ENCODE measurements at regions not wholly inside any gene's neighbourhood (a gene's known extent, or its start where the extent isn't known, plus 50 kb on each side); places are given as distances from the start of the nearest gene placed in this dataset.

DNA sequence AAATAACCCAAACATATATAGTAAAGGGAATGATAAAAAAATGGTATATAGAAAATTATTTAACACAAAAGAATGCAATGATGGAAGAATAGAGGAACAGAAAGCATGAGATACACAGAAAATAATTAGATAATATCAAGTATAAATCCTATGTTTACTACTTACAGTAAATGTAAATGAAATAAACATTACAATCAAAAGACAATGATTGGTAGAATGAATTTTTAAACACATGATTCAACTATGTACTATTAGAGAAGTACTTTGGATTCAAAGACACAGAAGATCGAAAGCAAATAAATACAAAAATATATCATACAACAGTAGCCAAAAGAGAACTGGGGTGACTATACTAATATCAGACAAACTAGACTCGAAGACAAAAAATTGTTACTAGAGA is 97.6 kb upstream of the PARD3B start:
- DNase-seq (ENCODE audit: low spot score) = no peak
- TF ChIP-seq EZH2phosphoT487 (IDR thresholded peaks at IDR 0.05; ENCODE audit: borderline replicate concordance, low read depth, low read length) = no peak
- TF ChIP-seq, protein P1, sequence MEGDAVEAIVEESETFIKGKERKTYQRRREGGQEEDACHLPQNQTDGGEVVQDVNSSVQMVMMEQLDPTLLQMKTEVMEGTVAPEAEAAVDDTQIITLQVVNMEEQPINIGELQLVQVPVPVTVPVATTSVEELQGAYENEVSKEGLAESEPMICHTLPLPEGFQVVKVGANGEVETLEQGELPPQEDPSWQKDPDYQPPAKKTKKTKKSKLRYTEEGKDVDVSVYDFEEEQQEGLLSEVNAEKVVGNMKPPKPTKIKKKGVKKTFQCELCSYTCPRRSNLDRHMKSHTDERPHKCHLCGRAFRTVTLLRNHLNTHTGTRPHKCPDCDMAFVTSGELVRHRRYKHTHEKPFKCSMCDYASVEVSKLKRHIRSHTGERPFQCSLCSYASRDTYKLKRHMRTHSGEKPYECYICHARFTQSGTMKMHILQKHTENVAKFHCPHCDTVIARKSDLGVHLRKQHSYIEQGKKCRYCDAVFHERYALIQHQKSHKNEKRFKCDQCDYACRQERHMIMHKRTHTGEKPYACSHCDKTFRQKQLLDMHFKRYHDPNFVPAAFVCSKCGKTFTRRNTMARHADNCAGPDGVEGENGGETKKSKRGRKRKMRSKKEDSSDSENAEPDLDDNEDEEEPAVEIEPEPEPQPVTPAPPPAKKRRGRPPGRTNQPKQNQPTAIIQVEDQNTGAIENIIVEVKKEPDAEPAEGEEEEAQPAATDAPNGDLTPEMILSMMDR (conservative IDR thresholded peaks at IDR 0.05; ENCODE audit: low read length) = no peak
- Histone ChIP-seq H3K4me2 (ENCODE audit: low read length) (no peak overlapping the region), H3K9me3 (ENCODE audit: low read length) (no peaks in the 10 kb centered on the region), H3K4me3 (ENCODE audit: low read depth, low read length, poor library complexity, severe bottlenecking) (no peak overlapping the region), H3K9me2 (ENCODE audit: insufficient read depth, low read length) (no peaks in the 10 kb centered on the region), H4K20me1 (ENCODE audit: insufficient read depth, low read length) (no peaks in the 10 kb centered on the region), H2AFZ (ENCODE audit: low read length) (no peak overlapping the region), H3K36me3 (ENCODE audit: insufficient read depth, low read length) (no peaks in the 10 kb centered on the region), H3K27ac (ENCODE audit: low read depth, low read length, poor library complexity, severe bottlenecking) (no peak overlapping the region), H3K4me1 (ENCODE audit: insufficient read depth, low read length, poor library complexity, severe bottlenecking) (no peaks in the 10 kb centered on the region), H3K79me2 (ENCODE audit: insufficient read depth, low read depth, low read length) (no peaks in the 10 kb centered on the region)
- CTCF ChIA-PET (ENCODE audit: unreplicated experiment) = no interaction called here
- intact Hi-C loops (cut with micrococcal nuclease; ENCODE audit: unreplicated experiment) = no loop called here
- BruUV-seq (replicated peaks) = no TSS peak
- POLR2A ChIA-PET = no interaction called here

DNA sequence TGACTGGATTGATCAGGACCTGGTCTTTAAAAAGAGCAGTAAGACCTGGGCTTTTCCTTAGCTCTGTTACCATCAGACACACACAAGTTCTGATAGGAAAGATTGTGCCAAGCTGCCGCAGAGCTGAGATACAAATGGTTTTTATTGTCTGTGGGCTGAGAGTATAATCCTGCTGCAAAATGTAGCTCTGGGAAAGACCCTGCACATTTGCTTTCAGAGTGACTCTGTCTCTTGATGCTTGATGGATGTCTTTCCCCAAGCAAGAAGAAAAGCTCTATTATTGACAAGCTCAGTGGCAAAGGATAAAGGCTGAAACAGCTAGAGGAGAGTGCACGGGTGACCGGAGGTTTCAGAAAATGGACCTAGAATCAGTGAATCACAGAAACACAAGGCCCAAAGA is 95.3 kb upstream of the PARD3B start:
- H3K36me3 ChIP-seq (ENCODE audit: insufficient read depth, low read length) = no peaks in the 10 kb centered on the region
- no peaks in the 10 kb centered on the region for H3K9me2 ChIP-seq (ENCODE audit: insufficient read depth, low read length)
- intact Hi-C loops (cut with micrococcal nuclease; ENCODE audit: unreplicated experiment) = no loop called here
- POLR2A ChIA-PET = interaction anchor here (0.5 to 0.9 kb wide), 3 partner anchors 35 to 1025 kb away, joined by 3 to 7 read pairs (median 4); no protein-coding TSS in a partner anchor
- H3K79me2 ChIP-seq (ENCODE audit: insufficient read depth, low read depth, low read length) = no peaks in the 10 kb centered on the region
- no peak overlapping the region for H3K4me3 ChIP-seq (ENCODE audit: low read depth, low read length, poor library complexity, severe bottlenecking)
- no peaks in the 10 kb centered on the region for H3K4me1 ChIP-seq (ENCODE audit: insufficient read depth, low read length, poor library complexity, severe bottlenecking)
- no peak overlapping the region for H2AFZ ChIP-seq (ENCODE audit: low read length)
- TF ChIP-seq, protein P1 (conservative IDR thresholded peaks at IDR 0.05; ENCODE audit: low read length) = no peak
- TF ChIP-seq EZH2phosphoT487 (IDR thresholded peaks at IDR 0.05; ENCODE audit: borderline replicate concordance, low read depth, low read length) = no peak
- H3K4me2 ChIP-seq (ENCODE audit: low read length) = no peak overlapping the region
- no peaks in the 10 kb centered on the region for H4K20me1 ChIP-seq (ENCODE audit: insufficient read depth, low read length)
- no peak for DNase-seq (ENCODE audit: low spot score)
- H3K9me3 ChIP-seq (ENCODE audit: low read length) = no peaks in the 10 kb centered on the region
- H3K27ac ChIP-seq (ENCODE audit: low read depth, low read length, poor library complexity, severe bottlenecking) = no peak overlapping the region
- no TSS peak for BruUV-seq (replicated peaks)
- CTCF ChIA-PET (ENCODE audit: unreplicated experiment) = no interaction called here

DNA sequence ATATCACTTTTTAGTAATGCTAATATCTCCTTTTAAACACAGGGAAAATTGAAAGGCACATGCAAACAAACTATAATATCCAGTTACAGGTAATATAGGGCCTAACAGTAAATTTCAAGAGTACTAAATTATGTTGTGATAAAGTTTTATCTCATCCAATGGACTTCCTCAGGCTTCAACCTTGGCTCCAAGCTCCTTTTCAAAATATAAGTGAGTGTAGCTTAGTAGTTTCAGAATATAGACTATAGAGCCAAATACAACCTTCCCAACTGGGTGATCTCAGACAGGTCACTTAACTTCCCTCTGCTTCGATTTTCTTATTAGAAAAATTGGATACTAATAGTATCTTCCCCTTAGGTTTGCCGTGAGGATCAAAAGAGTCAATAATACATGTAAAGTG is 93.5 kb upstream of the PARD3B start:
- Histone ChIP-seq H3K9me3 (ENCODE audit: low read length) (no peaks in the 10 kb centered on the region), H2AFZ (ENCODE audit: low read length) (no peak overlapping the region), H3K79me2 (ENCODE audit: insufficient read depth, low read depth, low read length) (no peaks in the 10 kb centered on the region), H4K20me1 (ENCODE audit: insufficient read depth, low read length) (no peaks in the 10 kb centered on the region), H3K9me2 (ENCODE audit: insufficient read depth, low read length) (no peaks in the 10 kb centered on the region), H3K36me3 (ENCODE audit: insufficient read depth, low read length) (no peaks in the 10 kb centered on the region), H3K27ac (ENCODE audit: low read depth, low read length, poor library complexity, severe bottlenecking) (no peak overlapping the region), H3K4me1 (ENCODE audit: insufficient read depth, low read length, poor library complexity, severe bottlenecking) (no peaks in the 10 kb centered on the region), H3K4me3 (ENCODE audit: low read depth, low read length, poor library complexity, severe bottlenecking) (no peak overlapping the region), H3K4me2 (ENCODE audit: low read length) (no peak overlapping the region)
- POLR2A ChIA-PET = no interaction called here
- no peak for DNase-seq (ENCODE audit: low spot score)
- no peak for TF ChIP-seq EZH2phosphoT487 (IDR thresholded peaks at IDR 0.05; ENCODE audit: borderline replicate concordance, low read depth, low read length)
- TF ChIP-seq, protein P1 (conservative IDR thresholded peaks at IDR 0.05; ENCODE audit: low read length) = no peak
- CTCF ChIA-PET (ENCODE audit: unreplicated experiment) = interaction anchor here (0.6 kb wide), 1 partner anchor 600 kb away, joined by 3 read pairs; no protein-coding TSS in a partner anchor
- no TSS peak for BruUV-seq (replicated peaks)
- intact Hi-C loops (cut with micrococcal nuclease; ENCODE audit: unreplicated experiment) = no loop called here
